HG03196 (cell line): ENCODE measurements at regions not wholly inside any gene's neighbourhood (a gene's known extent, or its start where the extent isn't known, plus 50 kb on each side); places are given as distances from the start of the nearest gene placed in this dataset.

Experiments used
- ATAC-seq: cut with Tn5 transposase; IDR thresholded peaks from one replicate; pipeline ENCODE4 v1.9.1; 2021; ENCODE audit not compliant: unreplicated experiment

DNA sequence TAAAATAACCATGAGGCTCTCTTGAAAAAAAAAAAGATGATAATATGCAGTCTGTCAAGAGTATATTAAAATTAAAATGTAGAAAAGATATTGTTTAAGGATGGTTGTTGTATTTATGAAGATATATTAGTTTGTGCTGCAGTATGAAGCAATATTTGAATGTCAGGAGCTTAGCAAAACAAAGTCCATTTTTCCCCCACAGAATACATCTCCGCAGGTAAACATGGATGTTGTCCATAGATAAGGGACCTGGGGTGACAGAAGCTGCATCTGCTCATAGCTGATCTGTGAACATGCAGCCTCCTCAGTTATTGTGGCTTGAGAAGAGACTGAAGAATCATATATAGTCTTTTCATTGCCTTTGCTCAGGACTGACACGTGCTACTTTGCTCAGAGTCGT is 366.1 kb upstream of the MMADHC start:
- no peak for ATAC-seq

- no peak for ATAC-seq
These were observed 343.9 kb upstream of the MMADHC start for GRCh38 chr2:149931486-149931885.

DNA sequence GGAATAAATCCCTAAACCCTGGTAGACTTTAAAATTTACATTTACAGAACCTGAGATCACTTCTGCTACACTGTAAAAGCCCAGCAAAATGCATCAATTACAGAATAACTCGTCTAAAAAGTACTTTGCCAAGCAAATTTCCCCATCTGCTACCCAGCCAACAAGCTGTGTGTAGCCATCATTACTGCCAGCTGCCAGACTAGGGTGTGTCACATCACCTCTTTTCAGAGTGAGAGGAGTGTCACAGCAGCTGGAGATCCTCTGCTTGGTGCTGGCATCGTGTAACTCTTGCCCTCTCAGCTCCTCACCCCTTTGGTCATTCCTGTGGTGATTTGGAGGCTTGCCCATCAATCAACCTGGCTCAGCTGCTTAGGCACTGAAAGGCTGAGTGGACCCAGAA is 340.4 kb upstream of the MMADHC start:
- no peak for ATAC-seq

GRCh38 chr2:149926149-149926548 is 338.6 kb upstream of the MMADHC start:
- no peak for ATAC-seq

DNA sequence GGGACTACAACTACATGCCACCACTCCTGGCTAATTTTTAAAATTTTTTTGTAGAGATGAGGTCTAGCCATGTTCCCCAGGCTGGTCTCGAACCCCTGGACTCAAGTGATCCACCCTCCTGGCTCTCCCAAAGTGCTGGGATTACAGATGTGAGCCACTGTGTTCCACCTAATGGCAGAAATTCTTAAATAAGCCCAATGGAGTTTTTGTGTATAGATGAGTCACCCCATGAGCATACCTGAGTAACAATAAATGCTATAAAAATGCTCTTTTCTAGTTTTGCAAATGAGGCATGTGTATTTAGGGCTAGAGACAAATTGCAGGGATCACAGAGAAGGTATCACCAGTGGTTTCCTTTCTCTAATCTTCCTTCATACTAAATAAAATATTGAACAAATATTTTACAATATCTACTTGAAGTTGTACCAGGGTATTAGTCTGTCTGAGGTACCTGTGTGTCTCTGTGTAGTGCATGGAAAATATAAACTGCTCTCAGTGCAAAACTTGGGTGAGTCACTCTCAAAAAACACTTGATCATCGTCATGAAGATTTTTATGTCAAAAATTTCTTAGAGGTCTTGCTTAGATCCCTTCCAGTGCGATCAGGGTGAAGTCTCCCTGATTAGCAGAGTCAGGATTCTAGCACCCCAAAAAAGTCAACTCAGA is 337.1 kb upstream of the MMADHC start:
- ATAC-seq: no peak

DNA sequence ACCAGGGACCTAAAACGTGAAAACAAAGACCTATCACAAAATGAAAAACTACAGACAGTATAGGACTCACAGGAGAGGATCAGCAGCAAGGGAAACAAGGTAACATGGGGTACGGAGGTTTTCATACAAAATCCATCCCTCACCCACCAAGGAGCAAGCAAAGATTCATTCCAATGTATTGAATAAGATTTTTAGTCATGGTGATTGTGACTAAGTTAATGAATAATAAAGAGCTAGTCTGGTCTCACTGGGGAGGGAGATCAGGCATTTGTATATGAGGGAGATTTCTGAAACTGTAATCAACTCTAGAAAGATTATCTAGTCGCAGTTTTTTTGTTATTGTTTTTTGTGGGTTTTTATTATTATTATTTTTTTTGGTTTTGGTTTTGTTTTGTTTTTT is 336.5 kb upstream of the MMADHC start:
- no peak for ATAC-seq

DNA sequence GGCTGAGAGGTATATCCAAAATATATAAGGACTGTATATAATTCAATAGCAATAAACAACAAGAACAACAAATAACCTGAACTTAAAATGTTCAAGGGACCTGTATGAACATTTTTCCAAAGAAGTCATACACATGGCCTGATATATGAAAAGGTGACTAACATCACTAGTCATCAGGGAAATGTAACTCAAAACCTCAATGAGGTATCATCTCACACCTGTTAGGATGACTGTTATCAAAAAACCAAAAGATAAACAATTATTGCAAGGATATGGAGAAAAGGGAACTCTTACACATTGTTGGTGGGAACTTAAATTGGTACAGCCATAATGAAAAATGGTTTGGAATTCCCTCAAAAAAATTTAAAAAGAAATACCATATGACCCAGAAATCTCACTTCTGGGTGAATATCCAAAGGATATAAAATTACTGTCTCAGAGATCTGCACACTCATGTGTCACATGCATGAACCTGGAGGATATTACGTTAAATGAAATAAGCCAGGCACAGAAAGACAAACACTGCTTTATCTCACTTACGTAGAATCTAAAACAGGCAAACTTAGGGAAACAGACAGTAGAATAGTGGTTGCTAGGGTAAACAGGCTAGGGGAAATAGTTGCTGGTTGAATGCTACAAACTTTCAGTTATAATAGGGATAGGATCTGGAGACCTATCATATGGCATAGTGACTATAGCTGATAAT is 334.5 kb upstream of the MMADHC start:
- no peak for ATAC-seq

- no peak for ATAC-seq
These were observed 332.8 kb upstream of the MMADHC start for GRCh38 chr2:149920389-149920788.

DNA sequence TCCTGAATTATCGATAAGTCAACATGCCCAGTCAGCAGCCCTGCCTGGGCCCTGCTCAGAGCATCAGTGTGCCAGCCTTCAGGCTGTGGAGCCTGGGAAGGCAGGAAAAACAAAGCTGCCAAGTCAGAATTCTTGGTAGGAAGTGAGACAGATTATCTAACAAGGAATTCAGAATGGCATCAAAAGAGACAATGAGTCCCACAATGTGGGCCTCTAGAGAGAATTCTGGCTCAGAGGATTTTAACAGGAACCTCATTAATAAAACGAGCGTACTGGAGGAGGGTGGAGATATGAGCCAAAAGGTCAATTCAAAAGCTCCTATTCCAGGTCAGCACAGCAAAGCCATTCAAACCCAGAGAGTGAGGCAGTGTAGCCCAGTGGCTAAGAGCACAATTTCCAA is 327.6 kb upstream of the MMADHC start:
- ATAC-seq: no peak

- no peak for ATAC-seq
These were observed 321.4 kb upstream of the MMADHC start for GRCh38 chr2:149908726-149909683.

DNA sequence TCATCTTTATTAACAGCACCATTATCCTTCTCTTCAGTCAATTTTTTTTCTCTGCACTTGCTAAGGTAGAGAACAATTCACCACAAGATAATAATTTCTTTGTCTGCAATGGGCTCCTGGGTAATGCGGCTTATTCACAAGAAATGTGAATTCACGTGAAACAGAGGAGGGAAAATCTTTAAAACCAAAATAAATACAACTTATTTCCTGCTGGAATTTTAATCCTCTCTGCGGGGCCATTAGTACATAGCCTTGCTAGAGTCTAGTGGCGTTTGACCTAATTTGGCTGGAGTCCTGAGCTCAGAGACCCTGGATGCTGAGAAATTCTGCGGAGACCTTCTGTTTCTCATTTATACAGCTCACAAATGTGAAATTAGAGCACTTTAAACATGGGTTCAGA is 319.3 kb upstream of the MMADHC start:
- no peak for ATAC-seq

DNA sequence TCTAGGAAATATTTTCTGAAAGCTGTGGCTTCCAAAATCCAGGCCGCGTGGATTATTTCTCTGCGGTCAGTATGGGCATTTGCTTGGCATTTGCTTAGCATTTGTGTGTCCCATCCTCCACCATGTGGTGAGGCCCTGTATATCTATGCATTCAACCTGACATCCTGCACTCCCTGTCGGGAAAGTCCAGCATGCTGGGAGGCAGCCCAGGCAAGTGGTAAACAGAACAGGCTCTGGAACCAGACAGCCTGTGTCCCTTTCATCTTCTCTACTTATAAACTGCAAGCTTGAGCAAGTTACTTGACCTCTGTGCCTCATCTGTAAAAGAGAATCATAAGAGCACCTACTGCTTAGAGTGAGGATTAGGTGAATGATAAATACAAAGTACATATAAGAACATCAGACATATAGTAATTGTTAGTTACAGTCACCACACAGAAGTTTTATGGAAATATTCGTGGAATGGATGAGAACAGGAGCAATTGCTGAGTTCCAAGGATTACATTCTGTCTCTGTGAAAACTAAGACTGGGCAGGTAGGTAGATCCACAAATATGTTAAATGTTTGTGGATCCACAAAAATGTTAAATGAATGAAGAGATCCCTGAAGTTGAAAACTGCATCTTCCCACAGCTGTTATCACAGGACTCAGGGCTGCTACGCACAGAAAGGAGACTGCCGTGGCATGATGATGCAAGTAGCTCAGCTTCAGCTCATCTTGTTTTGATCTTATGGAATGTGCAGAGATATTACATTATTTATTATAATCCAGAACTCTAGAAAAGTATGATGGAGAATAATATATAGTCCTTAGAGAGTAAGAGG is 317.0 kb upstream of the MMADHC start:
- ATAC-seq: no peak

- no peak for ATAC-seq
These were observed 316.1 kb upstream of the MMADHC start for GRCh38 chr2:149903626-149904025.

- no peak for ATAC-seq
These were observed 314.5 kb upstream of the MMADHC start for GRCh38 chr2:149902081-149902480.

DNA sequence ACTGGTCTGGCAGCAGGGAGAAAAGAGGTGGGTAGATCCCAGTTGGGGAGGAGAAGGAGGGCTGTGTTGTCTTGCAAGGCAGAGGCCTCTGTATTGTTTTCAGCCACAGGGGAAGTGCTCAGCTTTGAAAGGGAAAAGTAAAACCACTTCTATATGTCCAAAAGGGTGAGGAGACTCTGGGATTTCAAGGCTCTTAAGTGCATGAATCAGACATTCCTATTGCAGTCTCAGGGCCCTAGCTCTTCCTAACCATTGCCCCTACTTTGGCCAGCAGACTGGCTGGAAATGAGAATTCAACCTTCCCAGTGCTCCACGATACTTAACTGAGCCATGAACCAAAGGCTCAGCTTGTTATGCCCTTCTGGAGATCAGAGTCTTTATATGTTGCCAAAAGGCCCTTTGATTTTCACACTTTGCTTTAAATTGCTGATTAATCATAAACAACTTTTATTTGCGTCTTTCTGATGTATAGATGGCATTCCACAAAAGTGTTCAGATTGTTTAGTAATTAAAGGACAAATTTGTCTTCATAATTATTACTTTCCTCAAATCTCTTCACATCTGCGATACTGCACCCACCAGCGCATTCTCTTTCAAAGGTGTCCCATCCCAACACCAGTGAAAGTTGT is 313.8 kb upstream of the MMADHC start:
- no peak for ATAC-seq

DNA sequence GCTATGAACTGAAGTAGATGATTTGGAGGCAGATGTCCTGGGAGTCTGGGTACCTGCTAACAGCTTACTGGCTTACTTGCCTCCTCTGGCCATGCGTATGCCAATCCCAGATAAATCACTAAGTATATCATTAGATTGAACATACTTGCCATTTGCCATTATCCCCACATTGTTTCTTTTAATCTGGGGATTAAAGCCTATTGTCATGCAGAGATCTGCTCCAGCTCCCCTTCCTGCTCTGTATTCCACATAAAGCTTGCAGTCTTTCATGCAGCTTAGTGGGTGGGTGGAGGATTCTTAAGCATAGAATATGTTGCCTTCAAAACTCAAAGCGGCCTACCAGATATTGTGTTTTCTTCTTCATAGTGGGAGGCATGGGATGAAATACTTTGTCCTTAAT is 311.8 kb upstream of the MMADHC start:
- ATAC-seq: no peak

GRCh38 chr2:149894760-149895159 is 307.2 kb upstream of the MMADHC start:
- ATAC-seq: no peak

- ATAC-seq: no peak
These were observed 306.7 kb upstream of the MMADHC start for GRCh38 chr2:149894226-149894625.

DNA sequence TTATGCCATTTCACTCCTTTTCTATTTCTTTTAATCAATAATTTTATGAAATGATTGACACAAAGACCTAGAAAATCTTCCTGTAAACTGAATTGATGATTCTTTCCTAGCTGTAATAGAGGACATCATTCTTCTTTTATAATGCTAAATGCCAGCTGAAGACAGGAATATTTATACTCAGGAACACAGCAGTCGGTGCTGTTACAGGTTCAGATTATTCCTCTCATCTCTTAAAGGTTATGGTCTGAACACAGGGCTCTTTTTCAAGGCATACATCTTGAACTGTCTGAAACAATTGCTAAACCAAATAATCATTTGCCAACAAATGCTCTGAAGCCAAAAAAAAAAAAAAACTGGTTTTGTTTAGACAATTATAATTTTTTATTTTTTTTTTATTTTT is 305.0 kb upstream of the MMADHC start:
- ATAC-seq: no peak

GRCh38 chr2:149885946-149886345 is 298.4 kb upstream of the MMADHC start:
- no peak for ATAC-seq
